Lower leg skin (tissue), 3 donors: ENCODE measurements at regions not wholly inside any gene's neighbourhood (a gene's known extent, or its start where the extent isn't known, plus 50 kb on each side); places are given as distances from the start of the nearest gene placed in this dataset.

Experiments
- POLR2A ChIP-seq, 2 donors: fragments of 450-650 bp; IDR thresholded peaks; one replicate each; pipeline ENCODE4 v1.6.1; 2016 to 2017; ENCODE audit warnings: antibody characterized with exemption in 2 of 2, mild to moderate bottlenecking in 1 of 2, moderate library complexity in 1 of 2
- TF ChIP-seq, protein P1 (sequence below), 3 donors: fragments of 450-650 bp; IDR thresholded peaks; one replicate each; pipeline ENCODE4 v1.5.1; 2016; ENCODE audit warnings: antibody characterized with exemption in 3 of 3, mild to moderate bottlenecking in 3 of 3, moderate library complexity in 2 of 3

- TF ChIP-seq, protein P1, sequence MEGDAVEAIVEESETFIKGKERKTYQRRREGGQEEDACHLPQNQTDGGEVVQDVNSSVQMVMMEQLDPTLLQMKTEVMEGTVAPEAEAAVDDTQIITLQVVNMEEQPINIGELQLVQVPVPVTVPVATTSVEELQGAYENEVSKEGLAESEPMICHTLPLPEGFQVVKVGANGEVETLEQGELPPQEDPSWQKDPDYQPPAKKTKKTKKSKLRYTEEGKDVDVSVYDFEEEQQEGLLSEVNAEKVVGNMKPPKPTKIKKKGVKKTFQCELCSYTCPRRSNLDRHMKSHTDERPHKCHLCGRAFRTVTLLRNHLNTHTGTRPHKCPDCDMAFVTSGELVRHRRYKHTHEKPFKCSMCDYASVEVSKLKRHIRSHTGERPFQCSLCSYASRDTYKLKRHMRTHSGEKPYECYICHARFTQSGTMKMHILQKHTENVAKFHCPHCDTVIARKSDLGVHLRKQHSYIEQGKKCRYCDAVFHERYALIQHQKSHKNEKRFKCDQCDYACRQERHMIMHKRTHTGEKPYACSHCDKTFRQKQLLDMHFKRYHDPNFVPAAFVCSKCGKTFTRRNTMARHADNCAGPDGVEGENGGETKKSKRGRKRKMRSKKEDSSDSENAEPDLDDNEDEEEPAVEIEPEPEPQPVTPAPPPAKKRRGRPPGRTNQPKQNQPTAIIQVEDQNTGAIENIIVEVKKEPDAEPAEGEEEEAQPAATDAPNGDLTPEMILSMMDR (IDR thresholded peaks at IDR 0.05) = no peak
- no peak for TF ChIP-seq POLR2A (IDR thresholded peaks at IDR 0.05)
Observed at GRCh38 chr3:178060407-178060806, 475.8 kb upstream of the KCNMB2 start.
